ENCODE measurements at regions not wholly inside any gene's neighbourhood (a gene's known extent, or its start where the extent isn't known, plus 50 kb on each side); places are given as distances from the start of the nearest gene placed in this dataset.

DNA sequence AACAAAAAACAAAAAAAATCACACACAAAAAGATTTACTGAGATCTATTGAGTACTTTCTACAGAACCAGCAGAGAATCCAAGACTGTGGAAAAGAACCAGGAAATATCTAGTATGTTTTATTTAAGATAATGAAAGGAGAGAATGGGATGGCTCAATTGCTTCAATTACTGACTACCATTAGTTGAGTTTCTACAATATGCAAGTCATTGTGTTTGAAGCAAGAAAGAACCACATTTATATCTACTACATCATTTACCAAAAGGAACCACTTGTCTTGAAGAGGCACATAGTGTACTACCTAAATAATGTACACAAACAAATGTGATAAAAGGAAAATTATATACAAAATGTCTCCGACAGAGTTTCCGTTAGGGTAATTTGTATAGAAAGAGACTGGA lies 325.9 kb upstream of the TNC start:
- TF ChIP-seq CTCF (IDR thresholded peaks at IDR 0.05; ENCODE audit: borderline replicate concordance, extremely low read depth, low read length, poor library complexity, severe bottlenecking) (no peak), EZH2 (IDR thresholded peaks at IDR 0.05; ENCODE audit: borderline replicate concordance, low read depth, low read length, severe bottlenecking) (no peak)

All from DND-41 (cell line).